PC-9 (cell line): ENCODE measurements at regions not wholly inside any gene's neighbourhood (a gene's known extent, or its start where the extent isn't known, plus 50 kb on each side); places are given as distances from the start of the nearest gene placed in this dataset.

Experiments
- CTCF ChIP-seq: fragments of 200-600 bp; sonication (generic); conservative IDR thresholded peaks from 2 replicates; pipeline ENCODE4 v1.6.1; 2017; ENCODE audit warnings: mixed run types, antibody characterized with exemption, mild to moderate bottlenecking, moderate library complexity
- EZH2 ChIP-seq: fragments of 200-600 bp; sonication (generic); IDR thresholded peaks from 2 replicates; pipeline ENCODE4 v1.8.0; 2017; ENCODE audit warnings: antibody characterized with exemption, low read depth

GRCh38 chr12:90304231-90304630 is 595.6 kb upstream of the ATP2B1 start:
- TF ChIP-seq CTCF (no peak), EZH2 (no peak)
